ENCODE measurements at regions not wholly inside any gene's neighbourhood (a gene's known extent, or its start where the extent isn't known, plus 50 kb on each side); places are given as distances from the start of the nearest gene placed in this dataset.

GRCh38 chr18:40631319-40631718, 1323.7 kb upstream of the PIK3C3 start:
- no peaks in the 10 kb centered on the region for H3K9me2 ChIP-seq (replicated peaks; ENCODE audit: control insufficient read depth, low read length)
- H3K27ac ChIP-seq (ENCODE audit: low read depth, low read length), result no peak overlapping the region
- no peak overlapping the region for H3K4me3 ChIP-seq (ENCODE audit: low read length)
- no peaks in the 10 kb centered on the region for H3K4me1 ChIP-seq (ENCODE audit: control insufficient read depth, low read length)
- no peak overlapping the region for H3K4me2 ChIP-seq (ENCODE audit: low read length)
- H4K20me1 ChIP-seq (ENCODE audit: control insufficient read depth, insufficient read depth, low read depth, low read length), result no peaks in the 10 kb centered on the region
- no peaks in the 10 kb centered on the region for H3K36me3 ChIP-seq (ENCODE audit: control insufficient read depth, low read length)
- H3K27me3 ChIP-seq (ENCODE audit: control insufficient read depth, low read length), result no peaks in the 10 kb centered on the region
- no peaks in the 10 kb centered on the region for H3K79me2 ChIP-seq (ENCODE audit: control insufficient read depth, low read length)
- TF ChIP-seq CTCF (IDR thresholded peaks at IDR 0.05; ENCODE audit: low read depth, low read length, poor library complexity, severe bottlenecking) (no peak), EZH2phosphoT487 (IDR thresholded peaks at IDR 0.05; ENCODE audit: borderline replicate concordance, low read length) (no peak)
- peaks cover 2% of the 10 kb centered on the region; the same call in 1 of the 2 replicates for H3K9me3 ChIP-seq (ENCODE audit: control insufficient read depth, insufficient read depth, low read length)
- H3F3A ChIP-seq (ENCODE audit: control insufficient read depth, insufficient read depth), result no peaks in the 10 kb centered on the region

GRCh38 chr18:40630496-40630895, 1324.5 kb upstream of the PIK3C3 start:
- H3F3A ChIP-seq (ENCODE audit: control insufficient read depth, insufficient read depth), result no peaks in the 10 kb centered on the region
- no peaks in the 10 kb centered on the region for H3K36me3 ChIP-seq (ENCODE audit: control insufficient read depth, low read length)

GRCh38 chr18:40624959-40625358, 1330.1 kb upstream of the PIK3C3 start:
- no peaks in the 10 kb centered on the region for H4K20me1 ChIP-seq (ENCODE audit: control insufficient read depth, insufficient read depth, low read depth, low read length)
- no peak overlapping the region for H3K4me2 ChIP-seq (ENCODE audit: low read length)
- TF ChIP-seq CTCF (IDR thresholded peaks at IDR 0.05; ENCODE audit: low read depth, low read length, poor library complexity, severe bottlenecking) (no peak), EZH2phosphoT487 (IDR thresholded peaks at IDR 0.05; ENCODE audit: borderline replicate concordance, low read length) (no peak)

More at GRCh38 chr18:40630496-40630895, 1324.5 kb upstream of the PIK3C3 start:
- Histone ChIP-seq H3K27ac (ENCODE audit: low read depth, low read length) (no peak overlapping the region), H4K20me1 (ENCODE audit: control insufficient read depth, insufficient read depth, low read depth, low read length) (no peaks in the 10 kb centered on the region), H3K9me3 (ENCODE audit: control insufficient read depth, insufficient read depth, low read length) (peaks cover 2% of the 10 kb centered on the region; the same call in 1 of the 2 replicates), H3K27me3 (ENCODE audit: control insufficient read depth, low read length) (no peaks in the 10 kb centered on the region), H3K9me2 (replicated peaks; ENCODE audit: control insufficient read depth, low read length) (no peaks in the 10 kb centered on the region), H3K79me2 (ENCODE audit: control insufficient read depth, low read length) (no peaks in the 10 kb centered on the region), H3K4me1 (ENCODE audit: control insufficient read depth, low read length) (no peaks in the 10 kb centered on the region), H3K4me2 (ENCODE audit: low read length) (no peak overlapping the region), H3K4me3 (ENCODE audit: low read length) (no peak overlapping the region)
- TF ChIP-seq CTCF (IDR thresholded peaks at IDR 0.05; ENCODE audit: low read depth, low read length, poor library complexity, severe bottlenecking) (no peak), EZH2phosphoT487 (IDR thresholded peaks at IDR 0.05; ENCODE audit: borderline replicate concordance, low read length) (no peak)

More at GRCh38 chr18:40624959-40625358, 1330.1 kb upstream of the PIK3C3 start:
- H3K9me2 ChIP-seq (replicated peaks; ENCODE audit: control insufficient read depth, low read length), result no peaks in the 10 kb centered on the region
- H3K9me3 ChIP-seq (ENCODE audit: control insufficient read depth, insufficient read depth, low read length), result no peaks in the 10 kb centered on the region; the same call in 1 of the 2 replicates
- no peak overlapping the region for H3K27ac ChIP-seq (ENCODE audit: low read depth, low read length)
- H3K27me3 ChIP-seq (ENCODE audit: control insufficient read depth, low read length), result no peaks in the 10 kb centered on the region
- H3K79me2 ChIP-seq (ENCODE audit: control insufficient read depth, low read length), result no peaks in the 10 kb centered on the region
- H3F3A ChIP-seq (ENCODE audit: control insufficient read depth, insufficient read depth), result no peaks in the 10 kb centered on the region
- H3K4me1 ChIP-seq (ENCODE audit: control insufficient read depth, low read length), result no peaks in the 10 kb centered on the region
- no peak overlapping the region for H3K4me3 ChIP-seq (ENCODE audit: low read length)
- H3K36me3 ChIP-seq (ENCODE audit: control insufficient read depth, low read length), result no peaks in the 10 kb centered on the region

All from DOHH2 (cell line).